ENCODE measurements at regions not wholly inside any gene's neighbourhood (a gene's known extent, or its start where the extent isn't known, plus 50 kb on each side); places are given as distances from the start of the nearest gene placed in this dataset.

DNA sequence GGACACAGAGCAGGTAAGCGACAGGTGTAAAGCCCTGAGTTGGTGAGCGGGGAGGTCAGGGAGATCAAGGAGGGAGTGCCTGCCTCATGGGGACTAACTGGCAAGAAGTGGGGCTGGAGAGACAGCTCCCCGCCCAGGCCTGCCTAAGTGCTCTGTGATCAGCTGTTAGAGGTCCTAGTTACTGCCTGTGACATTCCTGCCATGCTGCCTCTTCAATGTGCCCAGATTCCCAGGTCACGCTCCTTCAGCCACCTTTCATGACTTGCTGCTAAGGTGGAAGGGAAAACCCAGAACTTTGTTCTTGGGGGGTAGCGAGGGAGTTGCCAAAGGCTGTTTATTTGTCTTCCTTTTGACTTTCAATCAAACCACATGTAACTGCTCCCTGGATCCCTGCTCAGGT, 114.3 kb upstream of the ZNF438 start:
- TF ChIP-seq EZH2 (IDR thresholded peaks at IDR 0.05; ENCODE audit: low read length, unreplicated experiment): no peak
- TF ChIP-seq, protein P1, sequence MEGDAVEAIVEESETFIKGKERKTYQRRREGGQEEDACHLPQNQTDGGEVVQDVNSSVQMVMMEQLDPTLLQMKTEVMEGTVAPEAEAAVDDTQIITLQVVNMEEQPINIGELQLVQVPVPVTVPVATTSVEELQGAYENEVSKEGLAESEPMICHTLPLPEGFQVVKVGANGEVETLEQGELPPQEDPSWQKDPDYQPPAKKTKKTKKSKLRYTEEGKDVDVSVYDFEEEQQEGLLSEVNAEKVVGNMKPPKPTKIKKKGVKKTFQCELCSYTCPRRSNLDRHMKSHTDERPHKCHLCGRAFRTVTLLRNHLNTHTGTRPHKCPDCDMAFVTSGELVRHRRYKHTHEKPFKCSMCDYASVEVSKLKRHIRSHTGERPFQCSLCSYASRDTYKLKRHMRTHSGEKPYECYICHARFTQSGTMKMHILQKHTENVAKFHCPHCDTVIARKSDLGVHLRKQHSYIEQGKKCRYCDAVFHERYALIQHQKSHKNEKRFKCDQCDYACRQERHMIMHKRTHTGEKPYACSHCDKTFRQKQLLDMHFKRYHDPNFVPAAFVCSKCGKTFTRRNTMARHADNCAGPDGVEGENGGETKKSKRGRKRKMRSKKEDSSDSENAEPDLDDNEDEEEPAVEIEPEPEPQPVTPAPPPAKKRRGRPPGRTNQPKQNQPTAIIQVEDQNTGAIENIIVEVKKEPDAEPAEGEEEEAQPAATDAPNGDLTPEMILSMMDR (conservative IDR thresholded peaks at IDR 0.05; ENCODE audit: low read depth, low read length): no peak

Measured in PC-3 (cell line).